DLD1 (cell line): ENCODE measurements at regions not wholly inside any gene's neighbourhood (a gene's known extent, or its start where the extent isn't known, plus 50 kb on each side); places are given as distances from the start of the nearest gene placed in this dataset.

Source experiments
- in situ Hi-C: cut with HindIII; loops from 2 replicates; pipeline ENCODE4 v1.10.0; 2017; ENCODE audit warnings: low sequenced_read_pairs

DNA sequence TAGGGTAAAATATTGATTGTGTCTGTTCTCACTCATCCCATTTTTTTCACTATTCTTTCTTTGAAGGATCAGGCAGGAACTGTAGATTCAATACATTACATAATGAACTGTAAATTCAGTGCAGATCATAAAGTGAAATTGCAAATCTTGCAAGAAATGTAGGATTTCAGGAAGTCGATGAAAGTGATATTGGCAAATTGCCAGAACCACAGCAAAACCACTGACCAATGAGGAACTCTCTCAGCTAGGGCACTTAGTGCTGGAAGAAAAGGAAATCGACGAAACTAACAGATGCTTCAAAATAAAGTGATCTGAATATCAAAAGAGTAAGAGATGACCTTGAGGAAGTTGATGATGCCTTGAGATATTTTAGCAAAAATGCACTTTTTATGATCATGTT lies 157.6 kb downstream of the AACS start:
- in situ Hi-C loops, result no loop called here

- in situ Hi-C loops, result no loop called here
Observed at GRCh38 chr12:125225641-125226040, 160.4 kb downstream of the AACS start.

- in situ Hi-C loops, result no loop called here
Observed at GRCh38 chr12:125228519-125229260, 163.5 kb downstream of the AACS start.

GRCh38 chr12:125229878-125230530 lies 164.8 kb downstream of the AACS start:
- in situ Hi-C loops, result no loop called here

DNA sequence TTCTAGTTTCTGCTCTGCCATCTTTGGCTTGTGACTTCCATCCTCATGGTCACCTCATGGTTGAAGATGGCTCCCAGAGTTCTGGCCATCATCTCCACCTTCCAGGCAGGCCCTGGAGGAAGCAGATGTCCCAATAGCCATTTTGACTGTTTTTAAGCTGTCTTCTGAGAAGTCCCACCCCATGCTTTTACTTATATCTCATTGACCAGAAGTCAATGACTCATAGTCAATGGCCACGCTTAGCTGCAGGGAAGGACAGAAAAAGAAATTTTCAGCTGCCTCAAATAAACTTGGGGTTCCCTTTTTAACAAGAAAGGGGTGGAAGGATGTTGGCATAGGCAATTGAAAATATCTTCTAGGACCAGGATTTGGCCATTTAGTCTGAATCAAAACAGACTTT lies 168.1 kb downstream of the AACS start:
- in situ Hi-C loops, result no loop called here

DNA sequence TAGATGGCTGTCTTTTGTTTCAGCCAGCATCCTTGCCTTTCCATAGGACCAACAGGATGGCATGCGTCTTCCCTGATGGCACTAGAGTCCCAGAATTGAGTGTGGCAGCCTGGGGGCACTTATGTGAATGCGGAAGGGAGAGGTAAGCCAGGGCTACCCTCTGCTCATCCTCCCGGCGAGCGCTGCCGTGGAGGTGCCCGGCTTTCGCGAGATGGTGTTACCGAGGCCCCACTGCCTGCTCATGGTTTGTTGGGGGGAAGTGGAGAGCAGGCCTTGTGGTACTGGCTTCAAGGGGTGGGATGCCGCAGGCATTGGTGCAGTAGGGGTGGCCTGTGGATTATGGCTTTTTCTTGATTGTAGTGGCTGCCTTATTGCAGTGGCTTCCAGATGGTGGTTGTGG lies 174.3 kb downstream of the AACS start:
- in situ Hi-C loops, result no loop called here

DNA sequence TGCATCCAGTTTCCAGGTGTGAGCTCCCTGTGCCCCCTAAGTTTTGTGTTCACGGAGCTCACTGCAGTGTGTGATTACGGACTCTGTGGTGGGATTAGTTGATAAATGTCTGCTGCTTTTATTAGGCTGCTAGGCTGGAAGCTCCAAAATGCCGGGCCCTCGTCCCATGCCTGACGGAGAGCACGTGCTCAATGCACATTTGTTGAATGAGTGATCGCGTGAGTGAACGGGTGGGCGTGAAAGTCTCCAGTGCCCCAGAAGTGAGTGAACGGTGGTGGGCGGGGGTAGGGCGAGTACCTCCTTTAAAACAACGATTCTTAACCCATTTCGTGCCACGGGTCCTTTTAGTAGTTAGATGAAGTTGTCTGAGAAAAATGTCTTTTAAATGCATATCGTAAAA lies 175.5 kb downstream of the AACS start:
- in situ Hi-C loops, result no loop called here

- in situ Hi-C loops, result no loop called here
Observed at GRCh38 chr12:125243811-125244210, 178.6 kb downstream of the AACS start.

DNA sequence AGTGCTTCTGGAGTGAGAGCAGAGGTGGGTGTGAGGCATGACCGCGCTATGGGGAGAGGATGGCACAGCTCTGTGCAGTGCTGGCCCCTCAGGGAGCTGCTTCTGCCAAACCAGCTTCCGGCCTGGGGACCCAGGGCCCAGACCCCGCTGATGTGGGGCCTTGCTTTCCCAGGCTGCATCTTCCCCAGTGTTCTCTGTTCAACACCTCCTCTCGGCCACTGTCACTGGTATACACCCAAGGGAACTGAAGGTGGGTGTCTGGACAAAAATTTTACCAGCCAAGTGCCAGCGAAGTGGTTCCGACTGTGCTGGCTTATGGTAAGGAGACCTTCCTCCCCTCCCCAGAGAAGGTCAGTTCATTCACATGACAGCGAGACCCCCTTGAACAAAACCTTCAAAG lies 179.1 kb downstream of the AACS start:
- in situ Hi-C loops, result no loop called here

GRCh38 chr12:125245581-125246557 lies 180.6 kb downstream of the AACS start:
- in situ Hi-C loops, result no loop called here

DNA sequence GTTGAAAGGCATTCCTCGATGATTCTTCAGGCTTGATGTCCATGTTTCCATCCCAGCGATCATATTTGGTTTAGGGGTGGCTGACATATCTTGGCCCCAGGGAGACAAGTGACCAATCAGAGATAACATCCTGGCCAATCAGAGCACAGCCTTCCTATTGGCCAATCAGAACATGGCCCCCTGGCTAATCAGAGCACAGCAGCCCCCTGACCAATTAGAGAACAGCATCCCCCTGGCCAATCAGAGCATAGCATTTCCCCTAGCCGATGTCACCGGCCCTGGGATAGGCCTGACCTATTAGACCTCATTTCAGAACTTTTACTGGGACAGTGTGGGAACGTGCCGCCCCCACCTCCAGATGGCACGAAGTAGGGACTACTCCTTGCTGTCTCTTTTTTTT lies 182.2 kb downstream of the AACS start:
- in situ Hi-C loops, result no loop called here

GRCh38 chr12:125249066-125249824 lies 184.0 kb downstream of the AACS start:
- in situ Hi-C loops, result no loop called here

GRCh38 chr12:125249932-125250331 lies 184.7 kb downstream of the AACS start:
- in situ Hi-C loops, result no loop called here

GRCh38 chr12:125254236-125254635 lies 189.0 kb downstream of the AACS start:
- in situ Hi-C loops, result no loop called here

DNA sequence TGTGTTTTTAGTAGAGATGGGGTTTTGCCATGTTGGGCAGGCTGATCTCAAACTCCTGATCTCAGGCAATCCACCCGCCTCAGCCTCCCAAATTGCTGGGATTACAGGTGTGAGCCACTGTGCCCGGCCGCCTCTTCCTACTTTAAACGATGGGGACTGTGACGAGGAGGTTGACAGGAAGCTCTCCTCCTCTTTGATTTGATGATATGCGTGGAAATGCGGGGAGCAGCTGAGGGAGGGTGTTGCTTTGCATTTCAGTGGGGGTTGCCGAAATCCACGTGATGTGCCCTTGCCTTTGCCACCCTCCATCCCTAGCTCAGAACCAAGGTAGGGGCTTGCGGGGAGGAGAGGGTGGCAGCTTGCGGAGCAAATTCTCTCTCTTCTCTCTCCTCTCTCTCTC lies 189.6 kb downstream of the AACS start:
- in situ Hi-C loops, result no loop called here

- in situ Hi-C loops, result no loop called here
Observed at GRCh38 chr12:125255935-125256633, 190.8 kb downstream of the AACS start.

DNA sequence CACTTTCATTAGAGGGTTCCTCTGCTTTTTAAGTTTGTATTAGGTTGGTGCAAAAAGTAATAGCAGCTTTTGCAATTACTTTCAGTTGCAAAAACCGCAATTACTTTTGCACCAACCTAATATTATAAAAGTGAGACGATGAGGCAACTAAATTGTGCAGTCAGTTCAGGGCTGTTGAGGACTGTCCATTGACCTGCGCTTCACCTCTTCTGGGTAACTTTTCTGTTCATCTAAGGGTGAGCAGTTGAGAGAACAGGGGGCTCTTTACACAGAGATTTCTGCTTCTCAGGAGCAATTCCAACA lies 191.3 kb downstream of the AACS start:
- in situ Hi-C loops, result no loop called here

DNA sequence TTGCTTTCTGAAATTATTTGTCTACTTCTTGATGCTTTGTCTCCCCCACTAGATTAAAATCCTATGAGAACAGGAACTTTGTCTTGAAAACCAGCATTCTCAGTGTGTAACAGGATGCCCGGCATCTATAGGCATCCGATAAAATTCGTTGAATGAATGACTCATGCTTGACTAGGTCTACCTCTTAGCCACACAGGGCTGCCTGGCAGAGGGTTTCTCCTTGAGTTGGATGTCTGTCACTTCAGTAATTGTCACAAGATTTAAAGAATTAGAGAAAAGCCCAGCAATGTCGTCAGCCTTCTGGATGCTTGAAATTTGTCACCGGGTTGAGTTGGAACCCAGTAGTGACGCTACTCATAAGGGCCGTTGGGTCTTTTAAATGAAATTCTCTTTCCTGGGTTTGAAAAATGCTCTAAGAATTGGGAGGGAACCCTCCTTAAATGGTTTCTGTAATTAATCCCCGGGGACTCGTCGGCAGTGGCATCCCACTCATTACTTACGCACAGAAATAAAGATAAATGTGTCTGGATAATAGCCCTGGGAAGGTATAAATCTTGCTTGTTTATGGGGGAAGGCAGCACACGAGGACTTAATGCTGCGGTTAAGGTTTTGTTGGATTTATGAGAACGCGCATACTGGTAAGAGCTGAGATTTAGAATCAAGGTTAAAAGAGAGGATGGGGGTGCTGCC lies 194.1 kb downstream of the AACS start:
- in situ Hi-C loops, result no loop called here

DNA sequence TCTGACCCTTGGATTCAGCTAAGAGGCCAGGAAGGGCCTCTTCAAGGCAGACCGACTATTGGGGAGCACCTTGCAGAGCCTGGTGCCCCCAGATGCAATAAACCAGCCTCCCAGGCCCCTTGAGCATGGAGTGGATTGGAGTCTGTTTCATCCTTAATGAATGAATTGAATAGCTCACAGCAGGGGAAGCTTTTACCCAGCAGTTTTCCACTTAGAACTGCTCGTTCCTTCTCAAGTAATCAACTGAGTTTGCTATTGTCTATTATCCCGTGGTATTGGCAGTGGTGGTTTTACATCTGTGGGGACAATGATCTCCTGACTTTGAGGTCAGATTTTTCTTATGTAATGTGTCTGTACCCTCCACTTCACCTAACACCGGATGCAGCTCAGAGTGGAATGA lies 197.6 kb downstream of the AACS start:
- in situ Hi-C loops, result no loop called here

GRCh38 chr12:125263385-125263784 lies 198.2 kb downstream of the AACS start:
- in situ Hi-C loops, result no loop called here
